ENCODE measurements at regions not wholly inside any gene's neighbourhood (a gene's known extent, or its start where the extent isn't known, plus 50 kb on each side); places are given as distances from the start of the nearest gene placed in this dataset.

DNA sequence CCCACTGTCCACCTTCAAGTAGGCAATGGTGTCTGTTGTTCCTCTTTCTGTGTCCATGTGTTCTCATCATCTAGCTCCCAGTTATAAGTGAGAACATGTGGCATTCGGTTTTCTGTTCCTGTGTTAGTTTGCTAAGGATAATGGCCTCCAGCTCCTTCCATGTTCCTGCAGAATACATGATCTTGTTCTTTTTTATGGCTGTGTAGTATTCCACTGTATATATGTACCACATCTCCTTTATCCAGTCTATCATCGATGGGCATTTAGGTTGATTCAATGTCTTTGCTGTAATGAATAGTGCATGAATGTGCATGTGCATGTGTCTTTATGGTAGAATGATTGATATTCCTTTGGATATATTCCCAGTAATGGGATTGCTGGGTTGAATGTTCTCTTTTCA, 123.3 kb upstream of the LHX5 start:
- DNase-seq (no peak), ATAC-seq (no peak)
- intact Hi-C loops (cut with DNase I, micrococcal nuclease) = no loop called here

GRCh38 chr12:113591480-113591974, 119.9 kb upstream of the LHX5 start:
- peak; percentile 31 for ATAC-seq
- intact Hi-C loops (cut with DNase I, micrococcal nuclease) = no loop called here
- DNase-seq = peak in 1 of 2 donors; percentile 10

DNA sequence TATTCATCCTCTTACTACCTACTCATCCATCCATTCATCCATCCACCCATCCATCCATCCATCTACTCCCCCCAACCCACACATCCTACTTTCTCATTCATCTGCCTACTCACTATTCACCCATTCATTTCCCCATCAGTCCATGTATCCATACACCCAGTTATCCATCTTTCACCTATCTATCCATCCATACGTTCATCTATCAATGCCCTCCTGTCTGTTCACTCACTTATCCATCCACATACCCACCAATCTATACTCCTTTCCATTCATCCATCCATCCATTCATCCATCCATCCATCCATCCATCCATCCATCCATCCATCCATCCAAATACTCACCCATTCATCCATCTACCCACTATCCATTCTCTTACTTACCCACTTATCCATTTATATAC, 117.8 kb upstream of the LHX5 start:
- ATAC-seq (no peak), DNase-seq (no peak)
- intact Hi-C loops (cut with DNase I, micrococcal nuclease) = no loop called here

- DNase-seq (no peak), ATAC-seq (no peak)
- intact Hi-C loops (cut with DNase I, micrococcal nuclease) = no loop called here
These were observed 116.0 kb upstream of the LHX5 start for GRCh38 chr12:113587720-113588119.

GRCh38 chr12:113586461-113586860, 114.8 kb upstream of the LHX5 start:
- intact Hi-C loops (cut with DNase I, micrococcal nuclease) = no loop called here
- no peak for ATAC-seq

DNA sequence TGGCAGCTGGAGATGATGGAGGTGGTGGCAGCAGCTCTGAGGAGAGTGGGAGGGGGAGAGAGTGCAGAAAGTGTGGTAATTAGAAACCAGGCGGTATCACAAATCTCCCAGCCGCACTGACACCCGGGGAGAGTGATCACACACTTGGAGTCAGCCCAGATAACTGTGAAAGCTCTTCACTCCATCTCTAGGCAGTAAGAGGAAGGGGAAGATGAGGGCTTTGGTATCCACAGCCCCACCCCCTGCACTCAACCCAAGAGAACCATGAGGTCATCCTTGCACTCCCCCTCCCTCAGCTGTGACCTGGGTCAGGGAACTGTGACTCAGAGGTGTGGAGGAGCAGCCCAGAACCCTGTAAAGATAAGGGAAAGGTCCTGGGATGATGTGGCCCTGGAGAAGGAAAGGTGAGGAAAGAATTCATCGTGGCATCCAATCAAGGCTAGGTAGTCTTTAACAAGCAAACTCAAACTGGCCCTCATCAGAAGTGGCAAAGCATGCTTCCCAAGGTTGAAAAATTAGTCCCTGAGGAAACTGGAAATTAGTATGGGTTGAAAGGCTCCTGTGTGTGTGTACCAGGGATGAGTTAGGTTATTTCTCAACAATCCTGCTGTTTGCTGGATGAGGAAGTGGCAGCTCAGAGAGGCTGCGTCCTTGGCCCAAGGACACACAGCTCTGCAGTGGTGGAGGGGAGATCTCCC, 111.0 kb upstream of the LHX5 start:
- ATAC-seq (no peak), DNase-seq (no peak)
- intact Hi-C loops (cut with DNase I, micrococcal nuclease) = no loop called here

More at GRCh38 chr12:113586461-113586860, 114.8 kb upstream of the LHX5 start:
- no peak for DNase-seq

DNA sequence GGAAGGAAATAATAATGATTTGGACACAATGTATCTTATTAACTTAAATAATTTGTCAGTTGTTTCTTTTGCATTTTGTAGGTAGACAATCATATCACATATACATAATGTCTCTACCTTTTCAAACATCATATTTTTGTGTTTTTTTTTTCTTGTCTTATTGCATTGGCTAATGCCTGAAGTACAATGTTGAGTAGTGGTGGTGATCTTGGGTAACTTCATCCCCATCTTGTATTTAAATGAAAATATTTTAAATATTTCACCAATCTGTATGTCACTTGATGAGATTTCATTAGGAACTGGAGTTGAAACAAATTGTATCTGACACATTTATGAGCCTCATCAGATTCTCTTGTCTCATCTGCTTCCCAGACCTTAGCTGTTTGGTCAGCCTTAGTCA, 109.7 kb upstream of the LHX5 start:
- ATAC-seq = no peak
- intact Hi-C loops (cut with DNase I, micrococcal nuclease) = no loop called here

DNA sequence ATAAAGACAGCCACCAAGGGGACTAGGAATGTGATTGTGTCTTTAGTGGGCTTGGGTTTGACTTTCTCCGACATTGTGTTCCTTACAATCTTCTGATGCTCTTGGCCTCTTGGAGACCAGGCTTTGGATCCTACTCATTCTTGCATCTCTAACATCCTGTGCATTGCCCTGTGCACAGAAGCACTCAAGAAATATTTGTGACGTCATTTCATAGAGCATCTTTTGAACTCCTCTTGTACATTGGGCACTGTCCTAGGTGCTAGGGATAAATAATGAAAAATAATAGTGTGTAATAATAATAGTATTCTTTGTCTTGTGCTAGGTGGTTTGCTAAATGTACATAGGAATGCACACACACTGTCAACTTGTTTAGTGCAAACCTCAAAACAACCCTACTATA, 108.8 kb upstream of the LHX5 start:
- no peak for DNase-seq
- ATAC-seq = no peak
- intact Hi-C loops (cut with DNase I, micrococcal nuclease) = no loop called here

More for the DNA sequence above, 109.7 kb upstream of the LHX5 start:
- no peak for DNase-seq

DNA sequence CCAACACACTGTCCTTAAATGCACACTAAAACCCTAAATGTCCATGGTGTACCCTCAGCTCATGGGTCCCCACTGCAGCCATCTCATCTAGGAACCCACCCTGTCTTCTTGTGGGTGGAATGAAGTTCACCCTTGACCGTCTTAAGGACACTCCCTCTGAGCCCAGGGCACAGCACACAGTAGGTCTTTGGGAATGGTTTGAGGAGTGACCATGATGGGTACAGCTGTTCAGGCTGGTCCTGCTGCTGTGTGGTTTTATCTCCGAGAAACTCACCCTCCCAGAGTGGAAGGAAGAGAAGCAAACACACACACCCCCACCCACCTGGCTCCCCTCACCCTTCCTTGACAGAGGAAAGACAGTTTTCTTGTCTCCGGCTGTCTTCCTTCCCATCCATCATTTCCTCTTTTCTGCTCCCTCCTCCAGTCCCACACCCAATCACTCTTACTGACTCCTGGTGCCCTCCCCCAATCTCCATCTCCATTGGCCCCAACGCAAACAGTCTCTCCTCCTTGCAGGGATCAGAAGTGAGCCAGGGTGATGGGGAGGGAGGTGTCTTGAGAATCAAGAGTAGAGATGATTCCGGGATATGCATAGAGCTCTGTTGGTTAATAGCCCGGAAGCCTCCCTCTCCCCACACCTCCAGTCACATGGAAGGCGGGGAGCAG, 105.9 kb upstream of the LHX5 start:
- intact Hi-C loops (cut with DNase I, micrococcal nuclease) = no loop called here
- DNase-seq = no peak
- ATAC-seq = no peak

- DNase-seq (no peak), ATAC-seq (no peak)
- intact Hi-C loops (cut with DNase I, micrococcal nuclease) = no loop called here
These were observed 103.7 kb upstream of the LHX5 start for GRCh38 chr12:113575386-113575785.

GRCh38 chr12:113573148-113573547, 101.5 kb upstream of the LHX5 start:
- intact Hi-C loops (cut with DNase I, micrococcal nuclease) = no loop called here
- no peak for ATAC-seq
- no peak for DNase-seq

- ATAC-seq = no peak
- no peak for DNase-seq
- intact Hi-C loops (cut with DNase I, micrococcal nuclease) = no loop called here
These were observed 100.0 kb upstream of the LHX5 start for GRCh38 chr12:113571713-113572112.

- no peak for ATAC-seq
- intact Hi-C loops (cut with DNase I, micrococcal nuclease) = no loop called here
- DNase-seq = no peak
These were observed 98.1 kb upstream of the LHX5 start for GRCh38 chr12:113569806-113570205.

DNA sequence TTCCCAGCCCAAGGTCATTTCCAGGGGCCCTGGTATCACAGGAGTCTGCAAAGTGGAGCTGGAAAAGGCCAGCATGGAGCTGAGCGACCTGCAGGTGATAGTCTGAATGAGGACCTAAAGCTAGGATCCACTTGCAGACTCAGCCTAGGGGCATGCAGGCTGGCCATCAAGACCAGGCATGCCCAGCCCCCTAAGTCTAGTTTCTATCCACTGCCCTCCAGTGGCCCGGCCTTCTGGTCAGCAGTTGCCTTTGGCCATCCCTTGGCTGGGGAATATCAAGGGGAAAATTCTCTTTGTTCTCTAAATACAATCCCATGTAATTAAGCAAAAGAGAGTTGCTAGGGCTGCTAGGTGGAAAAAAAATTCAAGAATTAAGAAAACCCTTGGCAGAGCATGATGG, 96.3 kb upstream of the LHX5 start:
- no peak for ATAC-seq
- intact Hi-C loops (cut with DNase I, micrococcal nuclease) = no loop called here

GRCh38 chr12:113565368-113565767, 93.7 kb upstream of the LHX5 start:
- DNase-seq (no peak), ATAC-seq (no peak)
- intact Hi-C loops (cut with DNase I, micrococcal nuclease) = no loop called here

More for the DNA sequence above, 96.3 kb upstream of the LHX5 start:
- no peak for DNase-seq

DNA sequence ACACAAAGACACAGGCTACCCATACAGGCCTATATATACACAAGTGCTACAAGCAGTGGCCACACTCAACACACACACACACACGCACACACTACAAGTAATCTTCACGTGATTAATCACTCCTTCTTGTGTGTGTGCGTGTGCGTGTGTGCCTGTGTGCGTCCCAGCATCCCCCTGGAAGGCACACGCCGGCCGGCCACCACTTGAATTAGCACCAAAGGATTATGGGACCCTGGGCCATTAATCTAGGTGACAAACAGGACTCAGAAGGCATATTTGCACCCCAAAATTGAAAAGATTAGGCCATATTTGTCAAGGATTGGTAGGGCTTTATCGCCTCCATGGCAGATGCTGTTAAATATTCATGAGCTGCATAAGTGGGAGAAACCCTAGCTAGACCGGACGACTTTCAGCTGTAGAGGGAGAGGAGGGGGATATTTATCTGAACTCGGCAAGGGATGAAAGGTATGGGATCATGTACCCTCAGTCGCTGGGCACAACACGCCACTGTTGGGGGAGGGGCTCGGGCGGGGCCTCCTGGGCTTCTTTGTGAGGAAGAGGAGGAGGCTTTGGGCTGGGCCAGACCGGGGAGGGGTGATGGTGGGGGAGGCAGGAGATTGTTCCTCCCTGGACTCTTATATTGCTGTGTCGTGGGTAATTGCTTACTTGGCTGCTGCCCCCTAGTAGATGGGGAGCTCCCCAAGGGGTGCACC, 89.6 kb upstream of the LHX5 start:
- DNase-seq = no peak
- no peak for ATAC-seq
- intact Hi-C loops (cut with DNase I, micrococcal nuclease) = no loop called here

GRCh38 chr12:113559466-113559865, 87.8 kb upstream of the LHX5 start:
- ATAC-seq (no peak), DNase-seq (no peak)
- intact Hi-C loops (cut with DNase I, micrococcal nuclease) = no loop called here

GRCh38 chr12:113555226-113555625, 83.6 kb upstream of the LHX5 start:
- DNase-seq = no peak
- ATAC-seq = no peak
- intact Hi-C loops (cut with DNase I, micrococcal nuclease) = no loop called here

- ATAC-seq = no peak
- intact Hi-C loops (cut with DNase I, micrococcal nuclease) = no loop called here
- no peak for DNase-seq
These were observed 81.1 kb upstream of the LHX5 start for GRCh38 chr12:113552760-113553159.

DNA sequence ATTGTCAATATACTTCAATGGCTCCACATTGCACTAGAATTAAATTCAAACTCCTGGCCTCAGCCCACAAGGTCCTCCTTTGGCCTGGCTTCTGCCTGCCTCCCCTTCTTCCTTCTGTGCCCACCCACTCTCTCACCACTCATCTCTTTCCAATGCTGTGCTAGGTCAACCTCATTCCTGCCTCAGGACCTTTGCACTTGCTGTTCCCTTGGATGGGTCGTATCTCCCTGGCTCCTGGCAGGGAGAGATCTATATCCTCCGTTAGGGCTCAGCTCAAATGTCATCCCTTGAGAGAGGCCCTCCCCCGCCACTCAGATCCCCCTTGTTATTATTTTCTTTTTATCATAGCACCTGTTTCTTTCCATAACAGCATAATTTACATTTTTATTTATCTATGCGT, 79.9 kb upstream of the LHX5 start:
- intact Hi-C loops (cut with DNase I, micrococcal nuclease) = no loop called here
- no peak for ATAC-seq
- no peak for DNase-seq
